SK-N-SH treated with all-trans-retinoic acid at 6 μM for 48 hours (cell line): ENCODE measurements at regions not wholly inside any gene's neighbourhood (a gene's known extent, or its start where the extent isn't known, plus 50 kb on each side); places are given as distances from the start of the nearest gene placed in this dataset.

Experiments
- ATAC-seq: fragments of 200-7000 bp; cut with Tn5 transposase; 3 replicates; pipeline ENCODE4 v1.9.1; 2020; ENCODE audit warnings: mild to moderate bottlenecking, moderate library complexity
- ARNTL ChIP-seq: fragments of 450-650 bp; formaldehyde crosslinking; IDR thresholded peaks from 2 replicates; pipeline ENCODE4 v1.5.0; 2020; ENCODE audit warnings: low read depth, mild to moderate bottlenecking, moderate library complexity, borderline replicate concordance
- BACH2 ChIP-seq: fragments of 250-450 bp; sonication (Bioruptor Pico); IDR thresholded peaks from 2 replicates; pipeline ENCODE4 v1.9.0; 2021; ENCODE audit warnings: mild to moderate bottlenecking, borderline replicate concordance
- CREB5 ChIP-seq: fragments of 250-450 bp; sonication (Bioruptor Pico); IDR thresholded peaks from 2 replicates; pipeline ENCODE4 v1.5.1; 2020; ENCODE audit warnings: low read depth, mild to moderate bottlenecking, moderate library complexity
- CSDC2 ChIP-seq: fragments of 250-450 bp; sonication (Bioruptor Pico); IDR thresholded peaks from 2 replicates; pipeline ENCODE4 v1.5.0; 2020; ENCODE audit warnings: mild to moderate bottlenecking, moderate library complexity
- CSRNP3 ChIP-seq: fragments of 250-450 bp; sonication (Bioruptor Pico); IDR thresholded peaks from 2 replicates; pipeline ENCODE4 v1.5.1; 2021; ENCODE audit warnings: mild to moderate bottlenecking, moderate library complexity
- ESRRG ChIP-seq: fragments of 250-450 bp; sonication (Bioruptor Pico); IDR thresholded peaks from 2 replicates; pipeline ENCODE4 v1.6.1; 2021; ENCODE audit warnings: mild to moderate bottlenecking
- GLIS3 ChIP-seq: fragments of 250-450 bp; sonication (Bioruptor Pico); IDR thresholded peaks from 2 replicates; pipeline ENCODE4 v1.5.0; 2020; ENCODE audit warnings: mild to moderate bottlenecking, moderate library complexity
- ISL1 ChIP-seq: fragments of 250-450 bp; sonication (Bioruptor Pico); IDR thresholded peaks from 2 replicates; pipeline ENCODE4 v2.1.2; 2022; ENCODE audit warnings: mild to moderate bottlenecking, moderate library complexity
- OSR1 ChIP-seq: fragments of 250-450 bp; sonication (Bioruptor Pico); IDR thresholded peaks from 2 replicates; pipeline ENCODE4 v1.8.0; 2022; ENCODE audit warnings: moderate library complexity, mild to moderate bottlenecking, inconsistent platforms
- PATZ1 ChIP-seq: fragments of 250-450 bp; sonication (Bioruptor Pico); IDR thresholded peaks from 2 replicates; pipeline ENCODE4 v1.8.0; 2020; ENCODE audit warnings: mild to moderate bottlenecking, moderate library complexity, borderline replicate concordance
- POU6F1 ChIP-seq: fragments of 250-450 bp; sonication (Bioruptor Pico); IDR thresholded peaks from 2 replicates; pipeline ENCODE4 v1.8.0; 2021; ENCODE audit warnings: low read depth, mild to moderate bottlenecking, moderate library complexity, borderline replicate concordance
- RARB ChIP-seq: fragments of 250-450 bp; sonication (Bioruptor Pico); IDR thresholded peaks from 2 replicates; pipeline ENCODE4 v1.8.0; 2021; ENCODE audit warnings: mild to moderate bottlenecking, moderate library complexity
- TCF4 ChIP-seq: fragments of 250-450 bp; sonication (Bioruptor Pico); IDR thresholded peaks from 2 replicates; pipeline ENCODE4 v1.8.0; 2021; ENCODE audit warnings: mild to moderate bottlenecking, moderate library complexity, borderline replicate concordance
- TOX ChIP-seq: fragments of 250-450 bp; sonication (Bioruptor Pico); IDR thresholded peaks from 2 replicates; pipeline ENCODE4 v1.8.0; 2021; ENCODE audit warnings: mild to moderate bottlenecking, moderate library complexity, borderline replicate concordance
- TSHZ2 ChIP-seq: fragments of 250-450 bp; sonication (Bioruptor Pico); IDR thresholded peaks from 2 replicates; pipeline ENCODE4 v1.5.0; 2020; ENCODE audit warnings: mild to moderate bottlenecking, moderate library complexity
- ZC3H10 ChIP-seq: fragments of 250-450 bp; sonication (Bioruptor Pico); IDR thresholded peaks from 2 replicates; pipeline ENCODE4 v1.5.1; 2021; ENCODE audit warnings: mild to moderate bottlenecking, moderate library complexity
- ZFP3 ChIP-seq: fragments of 250-450 bp; sonication (Bioruptor Pico); IDR thresholded peaks from 2 replicates; pipeline ENCODE4 v1.5.0; 2020; ENCODE audit warnings: mild to moderate bottlenecking, moderate library complexity
- ZFP30 ChIP-seq: fragments of 450-650 bp; formaldehyde crosslinking; IDR thresholded peaks from 2 replicates; pipeline ENCODE4 v1.5.0; 2022; ENCODE audit warnings: mild to moderate bottlenecking, moderate library complexity
- ZNF565 ChIP-seq: fragments of 450-650 bp; formaldehyde crosslinking; conservative IDR thresholded peaks from 2 replicates; pipeline ENCODE4 v1.5.0; 2020; ENCODE audit warnings: low read depth, mild to moderate bottlenecking, moderate library complexity
- ZNF8 ChIP-seq: fragments of 450-650 bp; formaldehyde crosslinking; IDR thresholded peaks from 2 replicates; pipeline ENCODE4 v1.5.0; 2020; ENCODE audit warnings: mild to moderate bottlenecking, moderate library complexity

- TF ChIP-seq OSR1 (CRISPR knock-in tag) (no peak), ISL1 (CRISPR knock-in tag) (no peak), ZNF8 (CRISPR knock-in tag) (no peak), PATZ1 (no peak), GLIS3 (no peak), ZNF565 (CRISPR knock-in tag) (no peak), ESRRG (CRISPR knock-in tag) (no peak), BACH2 (CRISPR knock-in tag) (no peak), ARNTL (CRISPR knock-in tag) (no peak), CREB5 (CRISPR knock-in tag) (no peak), POU6F1 (no peak), TCF4 (CRISPR knock-in tag) (no peak), CSRNP3 (CRISPR knock-in tag) (no peak), TOX (CRISPR knock-in tag) (no peak), ZC3H10 (no peak), TSHZ2 (CRISPR knock-in tag) (no peak)
- ATAC-seq = no peak
Observed at GRCh38 chr16:65989861-65990604, 376.5 kb upstream of the CDH5 start.

- TF ChIP-seq BACH2 (CRISPR knock-in tag) (no peak), ZFP3 (CRISPR knock-in tag) (no peak)
- TF ChIP-seq, all 23 proteins: peak for 0
- no peak for ATAC-seq
Observed at GRCh38 chr16:65988024-65988595, 378.4 kb upstream of the CDH5 start.

- no peak for ATAC-seq
- TF ChIP-seq ZNF565 (CRISPR knock-in tag) (no peak), ZFP3 (CRISPR knock-in tag) (no peak), CSDC2 (CRISPR knock-in tag) (no peak), ZFP30 (CRISPR knock-in tag) (no peak), CSRNP3 (CRISPR knock-in tag) (no peak), TOX (CRISPR knock-in tag) (no peak), ZNF8 (CRISPR knock-in tag) (no peak), POU6F1 (no peak), PATZ1 (no peak), ESRRG (CRISPR knock-in tag) (no peak), CREB5 (CRISPR knock-in tag) (no peak), RARB (CRISPR knock-in tag) (no peak), GLIS3 (no peak)
Observed at GRCh38 chr16:65984296-65984695, 382.2 kb upstream of the CDH5 start.
